H1 (cell line): ENCODE measurements at regions not wholly inside any gene's neighbourhood (a gene's known extent, or its start where the extent isn't known, plus 50 kb on each side); places are given as distances from the start of the nearest gene placed in this dataset.

ENCODE experiments used
- EP300 ChIP-seq, 2 experiments: IDR thresholded peaks; 1 replicate in 1 of 2; 2 replicates in 1 of 2; pipeline ENCODE4 v1.6.1; 2011 to 2012; ENCODE audit warnings: low read depth in 2 of 2, low read length in 2 of 2, mild to moderate bottlenecking in 2 of 2, borderline replicate concordance in 1 of 2, inconsistent platforms in 1 of 2, moderate library complexity in 1 of 2
- HDAC6 ChIP-seq: IDR thresholded peaks from one replicate; pipeline ENCODE4 v1.7.1; 2012; ENCODE audit warnings: low read depth, mild to moderate bottlenecking, inconsistent platforms, low read length, moderate library complexity
- SRF ChIP-seq: IDR thresholded peaks from 2 replicates; pipeline ENCODE4 v1.6.1; 2011; ENCODE audit warnings: mild to moderate bottlenecking, low read depth, low read length, moderate library complexity
- YY1 ChIP-seq: IDR thresholded peaks from 2 replicates; pipeline ENCODE4 v1.6.1; 2011; ENCODE audit warnings: low read depth, mild to moderate bottlenecking, low read length

DNA sequence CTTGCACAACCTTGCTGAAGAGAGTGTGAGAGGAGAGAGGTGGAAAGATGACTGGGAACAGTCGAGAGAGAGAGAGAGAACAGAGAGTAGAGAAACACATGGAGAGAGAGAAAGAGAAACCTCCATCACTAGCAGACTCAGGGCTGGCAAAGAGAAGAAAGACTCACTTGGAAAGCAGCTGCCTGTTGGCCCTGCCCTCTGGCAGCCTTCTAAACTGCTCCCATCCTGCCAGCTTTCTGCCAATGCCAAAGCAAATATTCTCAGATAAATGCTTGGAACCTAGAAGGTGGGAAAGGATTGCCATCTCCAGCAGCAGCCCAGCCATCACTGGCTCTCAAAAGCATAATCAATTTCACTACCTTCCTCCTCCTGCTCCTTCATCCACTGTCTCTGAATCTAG lies 107.9 kb upstream of the WSCD2 start:
- no peak for TF ChIP-seq HDAC6
- no peak for TF ChIP-seq EP300 (IDR thresholded peaks at IDR 0.05; ENCODE audit: borderline replicate concordance in 1 of 2, low read depth in 2 of 2, low read length in 2 of 2)
- no peak for TF ChIP-seq SRF
- no peak for TF ChIP-seq YY1
